ENCODE measurements at regions not wholly inside any gene's neighbourhood (a gene's known extent, or its start where the extent isn't known, plus 50 kb on each side); places are given as distances from the start of the nearest gene placed in this dataset.

DNA sequence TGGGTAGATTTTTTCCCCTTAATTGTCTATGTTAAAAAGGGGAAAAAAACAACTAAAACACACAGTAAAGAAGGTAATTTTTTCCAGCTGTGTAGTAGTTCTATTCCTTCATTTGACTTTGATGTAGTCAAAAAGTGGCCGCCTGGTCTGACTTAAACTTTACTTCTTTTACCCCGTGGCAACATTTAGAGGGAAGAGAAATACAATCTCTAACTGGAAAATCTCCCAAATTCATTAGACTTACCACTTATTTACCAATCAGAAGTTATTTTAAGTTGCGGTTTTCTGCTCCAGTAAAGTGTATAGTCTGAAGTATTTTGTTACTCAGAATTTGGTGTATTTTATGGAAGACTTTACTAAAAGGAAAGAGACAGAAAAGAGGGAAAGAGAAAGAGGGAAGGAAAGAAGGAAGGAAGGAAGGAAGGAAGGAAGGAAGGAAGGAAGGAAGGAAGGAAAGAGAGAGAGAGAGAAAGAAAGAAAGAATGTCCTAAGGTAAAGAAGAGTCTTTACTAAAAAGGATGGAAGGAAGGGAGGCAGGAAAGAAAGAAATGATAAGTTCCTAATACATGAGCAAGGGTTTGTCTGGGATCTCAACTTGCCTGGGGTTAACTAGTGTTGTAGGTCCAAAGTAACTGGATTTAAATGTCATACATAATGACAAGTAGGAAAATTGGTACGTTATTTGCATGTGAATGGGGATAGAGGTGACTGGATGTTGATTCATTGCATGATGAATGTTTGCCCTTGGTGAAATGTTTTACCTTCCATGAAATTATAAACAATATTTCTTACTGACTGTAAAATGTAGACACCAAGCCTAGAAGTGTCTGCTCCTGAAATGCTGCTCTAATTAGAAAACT lies 135.1 kb downstream of the SAMD5 start:
- H3K27ac ChIP-seq: no peak overlapping the region
- H3K4me1 ChIP-seq (ENCODE audit: control insufficient read depth in 1 of 2, insufficient read depth in 1 of 2, low read depth in 1 of 2, low read length in 1 of 2): no peaks in the 10 kb centered on the region
- H3K4me3 ChIP-seq (ENCODE audit: low read depth in 1 of 2, low read length in 1 of 2): no peak overlapping the region
- TF ChIP-seq, protein P1, sequence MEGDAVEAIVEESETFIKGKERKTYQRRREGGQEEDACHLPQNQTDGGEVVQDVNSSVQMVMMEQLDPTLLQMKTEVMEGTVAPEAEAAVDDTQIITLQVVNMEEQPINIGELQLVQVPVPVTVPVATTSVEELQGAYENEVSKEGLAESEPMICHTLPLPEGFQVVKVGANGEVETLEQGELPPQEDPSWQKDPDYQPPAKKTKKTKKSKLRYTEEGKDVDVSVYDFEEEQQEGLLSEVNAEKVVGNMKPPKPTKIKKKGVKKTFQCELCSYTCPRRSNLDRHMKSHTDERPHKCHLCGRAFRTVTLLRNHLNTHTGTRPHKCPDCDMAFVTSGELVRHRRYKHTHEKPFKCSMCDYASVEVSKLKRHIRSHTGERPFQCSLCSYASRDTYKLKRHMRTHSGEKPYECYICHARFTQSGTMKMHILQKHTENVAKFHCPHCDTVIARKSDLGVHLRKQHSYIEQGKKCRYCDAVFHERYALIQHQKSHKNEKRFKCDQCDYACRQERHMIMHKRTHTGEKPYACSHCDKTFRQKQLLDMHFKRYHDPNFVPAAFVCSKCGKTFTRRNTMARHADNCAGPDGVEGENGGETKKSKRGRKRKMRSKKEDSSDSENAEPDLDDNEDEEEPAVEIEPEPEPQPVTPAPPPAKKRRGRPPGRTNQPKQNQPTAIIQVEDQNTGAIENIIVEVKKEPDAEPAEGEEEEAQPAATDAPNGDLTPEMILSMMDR (IDR thresholded peaks at IDR 0.05): no peak
- H3K27me3 ChIP-seq: no peaks in the 10 kb centered on the region
- no peaks in the 10 kb centered on the region for H3K9me3 ChIP-seq
- H3K36me3 ChIP-seq: no peaks in the 10 kb centered on the region

DNA sequence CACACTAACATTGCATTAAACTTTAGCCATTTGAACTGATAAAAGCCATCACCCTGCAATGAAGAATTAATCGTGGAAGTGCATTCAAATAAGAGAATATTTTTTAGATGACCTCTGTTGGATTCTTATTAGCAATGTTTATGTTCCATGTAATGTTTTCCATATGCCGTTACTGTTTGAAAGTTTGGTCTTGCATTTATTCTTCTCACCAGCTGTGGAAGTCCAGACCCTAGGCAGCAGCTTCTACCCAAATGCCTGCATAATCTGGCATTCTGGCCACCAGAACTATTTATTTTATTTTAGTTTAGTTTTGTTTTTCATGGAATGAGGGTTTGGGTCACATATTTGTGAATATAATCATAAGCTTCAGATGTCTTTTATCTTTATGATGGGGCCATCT lies 140.4 kb downstream of the SAMD5 start:
- Histone ChIP-seq H3K36me3 (no peaks in the 10 kb centered on the region), H3K9me3 (no peaks in the 10 kb centered on the region), H3K4me3 (ENCODE audit: low read depth in 1 of 2, low read length in 1 of 2) (no peak overlapping the region), H3K27ac (no peak overlapping the region), H3K27me3 (no peaks in the 10 kb centered on the region), H3K4me1 (ENCODE audit: control insufficient read depth in 1 of 2, insufficient read depth in 1 of 2, low read depth in 1 of 2, low read length in 1 of 2) (no peaks in the 10 kb centered on the region)
- TF ChIP-seq, protein P1 (IDR thresholded peaks at IDR 0.05): no peak

DNA sequence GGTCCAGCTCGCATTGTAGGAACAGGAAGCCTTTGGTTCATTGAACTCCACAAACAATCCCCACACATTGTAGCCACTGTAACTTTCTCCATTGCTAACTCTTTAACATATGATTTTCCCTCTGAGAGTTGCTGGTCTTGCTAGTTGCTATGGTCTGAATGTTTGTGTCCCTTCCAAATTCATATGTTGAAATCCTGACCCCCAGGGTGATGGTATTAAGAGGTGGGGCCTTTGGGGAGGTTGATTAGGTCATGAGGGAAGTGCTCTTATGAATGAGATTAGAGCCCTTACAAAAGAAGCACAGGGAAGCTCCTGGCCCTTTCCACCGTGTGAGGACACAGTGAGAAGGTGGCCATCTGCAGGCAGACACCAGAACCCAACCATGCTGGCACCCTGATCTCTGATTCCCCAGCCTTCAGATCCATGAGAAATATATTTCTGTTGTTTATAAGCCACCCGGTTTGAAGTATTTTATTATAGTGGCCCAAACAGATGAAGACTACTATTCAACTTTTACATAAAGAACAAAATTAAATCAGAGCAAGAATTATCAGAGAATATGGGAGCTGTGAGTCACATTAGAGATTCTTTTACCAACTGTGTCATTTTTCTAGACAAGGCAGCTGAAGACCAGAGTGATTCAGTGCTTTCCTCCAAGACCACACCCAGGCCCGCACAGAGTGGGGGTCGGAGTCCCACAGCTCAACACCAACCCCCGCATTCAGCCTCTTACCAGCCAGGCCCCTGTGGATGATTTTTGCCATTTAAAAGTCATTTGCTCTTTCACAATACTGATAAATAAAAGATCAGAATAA lies 143.0 kb downstream of the SAMD5 start:
- Histone ChIP-seq H3K27ac (no peak overlapping the region), H3K4me3 (ENCODE audit: low read depth in 1 of 2, low read length in 1 of 2) (no peak overlapping the region), H3K9me3 (no peaks in the 10 kb centered on the region), H3K27me3 (no peaks in the 10 kb centered on the region), H3K36me3 (no peaks in the 10 kb centered on the region), H3K4me1 (ENCODE audit: control insufficient read depth in 1 of 2, insufficient read depth in 1 of 2, low read depth in 1 of 2, low read length in 1 of 2) (no peaks in the 10 kb centered on the region)
- TF ChIP-seq, protein P1 (IDR thresholded peaks at IDR 0.05): no peak

DNA sequence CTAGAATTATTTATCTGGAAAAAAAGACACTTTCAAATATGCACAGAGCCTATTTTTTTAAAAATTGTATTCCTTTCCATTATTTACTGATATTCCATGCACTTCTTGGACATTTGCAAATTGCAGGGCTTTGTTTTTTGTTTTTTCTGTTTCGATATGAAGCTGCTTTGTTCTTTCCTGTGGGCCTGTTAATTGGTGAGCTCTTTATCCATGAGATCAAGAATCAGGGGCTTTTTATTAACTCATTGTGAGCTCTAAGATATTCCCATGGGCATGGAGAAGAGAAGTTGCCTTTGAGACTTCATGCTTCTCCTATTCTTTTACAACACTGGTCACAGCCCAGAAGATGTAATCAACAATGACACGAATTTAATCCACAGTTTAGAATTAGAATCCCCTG lies 145.1 kb downstream of the SAMD5 start:
- H3K4me3 ChIP-seq (ENCODE audit: low read depth in 1 of 2, low read length in 1 of 2): no peak overlapping the region
- H3K9me3 ChIP-seq: no peaks in the 10 kb centered on the region
- no peaks in the 10 kb centered on the region for H3K36me3 ChIP-seq
- no peaks in the 10 kb centered on the region for H3K27me3 ChIP-seq
- H3K27ac ChIP-seq: no peak overlapping the region
- TF ChIP-seq, protein P1 (IDR thresholded peaks at IDR 0.05): no peak
- H3K4me1 ChIP-seq (ENCODE audit: control insufficient read depth in 1 of 2, insufficient read depth in 1 of 2, low read depth in 1 of 2, low read length in 1 of 2): no peaks in the 10 kb centered on the region

DNA sequence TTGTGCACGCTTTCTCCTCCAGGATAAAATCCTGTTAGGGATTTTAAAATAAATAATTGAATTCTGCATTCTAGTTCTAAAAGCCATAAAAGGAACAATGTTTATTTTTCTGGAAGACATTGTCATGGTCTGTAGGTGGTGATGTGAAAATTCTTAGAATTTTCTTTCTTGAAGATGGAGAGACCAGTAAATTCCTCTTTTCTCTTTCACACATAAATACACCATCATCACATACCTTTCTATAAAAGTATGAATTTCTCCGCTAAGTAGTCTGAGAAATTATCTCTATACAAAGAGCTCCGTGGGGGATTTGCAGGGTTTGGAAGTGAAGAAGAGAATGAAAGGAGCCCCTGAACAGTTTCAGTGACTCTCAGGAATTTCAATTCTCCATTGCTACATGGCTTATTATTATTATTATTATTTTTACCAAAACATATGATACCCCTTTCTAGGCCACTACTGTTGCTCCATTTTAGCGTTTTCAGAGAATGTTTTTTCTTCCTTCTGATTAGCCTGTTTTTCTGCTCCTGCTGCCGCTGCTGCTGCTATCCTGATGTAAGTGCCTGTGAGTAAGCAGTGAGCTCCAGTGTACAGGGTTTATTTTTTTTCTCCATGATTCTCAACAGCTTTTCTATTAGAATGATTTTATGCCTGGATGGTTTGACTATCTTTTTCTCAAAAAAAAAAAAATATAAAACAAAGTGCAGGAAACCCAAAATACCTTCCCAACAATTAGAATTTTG lies 145.8 kb downstream of the SAMD5 start:
- H3K4me1 ChIP-seq (ENCODE audit: control insufficient read depth in 1 of 2, insufficient read depth in 1 of 2, low read depth in 1 of 2, low read length in 1 of 2): no peaks in the 10 kb centered on the region
- H3K27ac ChIP-seq: no peak overlapping the region
- no peak overlapping the region for H3K4me3 ChIP-seq (ENCODE audit: low read depth in 1 of 2, low read length in 1 of 2)
- no peaks in the 10 kb centered on the region for H3K27me3 ChIP-seq
- H3K9me3 ChIP-seq: no peaks in the 10 kb centered on the region
- no peaks in the 10 kb centered on the region for H3K36me3 ChIP-seq
- TF ChIP-seq, protein P1 (IDR thresholded peaks at IDR 0.05): no peak

Measured in neutrophil (primary cell).